Endothelial cell of umbilical vein (primary cell): ENCODE measurements at regions not wholly inside any gene's neighbourhood (a gene's known extent, or its start where the extent isn't known, plus 50 kb on each side); places are given as distances from the start of the nearest gene placed in this dataset.

Source experiments
- BruUV-seq: library from RNA; stranded (reverse); fragments of 400-500 nt; replicated peaks from 2 replicates; lab custom pipeline; 2021; lab: Mats Ljungman, UMichigan
- CTCF ChIA-PET: fragments of 300-600, 350-600 bp; sonication (Branson Sonifier 250); formaldehyde crosslinking; loops from one replicate; lab custom pipeline; 2021; ENCODE audit warnings: antibody characterized with exemption, inconsistent platforms; lab: Charles Lee
- POLR2A ChIA-PET: fragments of 300-600, 350-600 bp; sonication (Branson Sonifier 250); formaldehyde crosslinking; loops from one replicate; lab custom pipeline; 2021; ENCODE audit warnings: antibody characterized with exemption, inconsistent platforms; lab: Charles Lee
- DNase-seq: peaks from one replicate; pipeline ENCODE4 v3.0.0-alpha.2; 2011; ENCODE audit warnings: low read depth, low spot score
- FAIRE-seq: peaks from 2 replicates; lab custom pipeline; 2011; peaks lifted over from hg19 to GRCh38; lab: Jason Lieb, UNC
- H2AFZ ChIP-seq: 2 replicates; pipeline ENCODE4 v1.6.0; 2012; ENCODE audit warnings: low read depth, low read length, control low read depth, inconsistent platforms
- H3K27ac ChIP-seq: 2 replicates; pipeline ENCODE4 v1.5.1; 2011; ENCODE audit warnings: low read depth, mild to moderate bottlenecking, control low read depth, low read length, moderate library complexity; ENCODE audit not compliant: insufficient read depth
- H3K27me3 ChIP-seq, 2 experiments: 2 replicates each; pipeline versions ENCODE4 v1.6.0 to v1.6.1; 2011; ENCODE audit warnings: low read length in 2 of 2, mixed read lengths in 1 of 2; ENCODE audit not compliant: control insufficient read depth in 2 of 2, insufficient read depth in 2 of 2
- H3K36me3 ChIP-seq, 2 experiments: 2 replicates in 1 of 2; 3 replicates in 1 of 2; pipeline ENCODE4 v1.5.1; 2011; ENCODE audit warnings: low read length in 2 of 2, mild to moderate bottlenecking in 1 of 2, moderate library complexity in 1 of 2; ENCODE audit not compliant: control insufficient read depth in 2 of 2, insufficient read depth in 2 of 2; ENCODE audit errors: extremely low read depth in 1 of 2
- H3K4me1 ChIP-seq: 3 replicates; pipeline ENCODE4 v1.5.1; 2011; ENCODE audit warnings: mild to moderate bottlenecking, low read length; ENCODE audit not compliant: control insufficient read depth, insufficient read depth; ENCODE audit errors: extremely low read depth
- H3K4me2 ChIP-seq: 2 replicates; pipeline ENCODE4 v1.6.1; 2011; ENCODE audit warnings: low read length, control low read depth, mixed read lengths; ENCODE audit not compliant: insufficient read depth
- H3K4me3 ChIP-seq, 3 experiments: fragments of 200-600 bp in 1 of 3; sonication (generic), shearing (Covaris generic) in 1 of 3; replicated peaks in 1 of 3; 2 replicates each; pipeline ENCODE4 v1.5.1; 2011 to 2016; ENCODE audit warnings: control low read depth in 3 of 3, low read length in 3 of 3, mild to moderate bottlenecking in 2 of 3, inconsistent platforms in 1 of 3, low read depth in 1 of 3, moderate library complexity in 1 of 3; ENCODE audit not compliant: insufficient read depth in 1 of 3
- H3K79me2 ChIP-seq: 2 replicates; pipeline ENCODE4 v1.6.0; 2012; ENCODE audit warnings: low read length, inconsistent platforms; ENCODE audit not compliant: control insufficient read depth, insufficient read depth
- H3K9ac ChIP-seq: replicated peaks from 2 replicates; pipeline ENCODE3; 2011; ENCODE audit warnings: low read length, control low read depth; ENCODE audit not compliant: insufficient read depth; ENCODE audit errors: extremely low read depth
- H3K9me1 ChIP-seq: replicated peaks from 3 replicates; pipeline ENCODE4 v1.6.0; 2011; ENCODE audit warnings: mild to moderate bottlenecking, low read length; ENCODE audit not compliant: control insufficient read depth, insufficient read depth; ENCODE audit errors: extremely low read depth
- H3K9me3 ChIP-seq: replicated peaks from 2 replicates; pipeline ENCODE4 v1.5.1; 2012; ENCODE audit warnings: low read length, inconsistent platforms; ENCODE audit not compliant: control insufficient read depth, insufficient read depth
- H4K20me1 ChIP-seq: replicated peaks from 2 replicates; pipeline ENCODE3; 2011; ENCODE audit warnings: mild to moderate bottlenecking, low read length; ENCODE audit not compliant: control insufficient read depth, insufficient read depth; ENCODE audit errors: extremely low read depth
- EZH2 ChIP-seq: IDR thresholded peaks from 2 replicates; pipeline ENCODE4 v1.6.1; 2012; ENCODE audit warnings: borderline replicate concordance, low read depth, mild to moderate bottlenecking, moderate library complexity, low read length, inconsistent platforms; ENCODE audit not compliant: severe bottlenecking
- FOS ChIP-seq: IDR thresholded peaks from 2 replicates; pipeline ENCODE4 v1.6.1; 2011; ENCODE audit warnings: mild to moderate bottlenecking, low read length, moderate library complexity, borderline replicate concordance; ENCODE audit not compliant: insufficient read depth
- GATA2 ChIP-seq: IDR thresholded peaks from 2 replicates; pipeline ENCODE4 v1.7.0; 2011; ENCODE audit warnings: low read depth, mild to moderate bottlenecking, moderate library complexity, mixed read lengths, low read length; ENCODE audit not compliant: insufficient read length, insufficient read depth
- JUN ChIP-seq: IDR thresholded peaks from 2 replicates; pipeline ENCODE4 v1.6.1; 2011; ENCODE audit warnings: borderline replicate concordance, low read depth; ENCODE audit not compliant: insufficient read length, insufficient read depth
- MYC ChIP-seq: IDR thresholded peaks from one replicate; pipeline ENCODE4 v1.6.1; 2011; ENCODE audit warnings: mild to moderate bottlenecking, low read depth, low read length
- POLR2A ChIP-seq: IDR thresholded peaks from 2 replicates; pipeline ENCODE4 v1.6.1; 2012; ENCODE audit warnings: low read depth, mild to moderate bottlenecking, control low read depth, low read length
- POLR2AphosphoS5 ChIP-seq: IDR thresholded peaks from 2 replicates; pipeline ENCODE4 v1.6.1; 2012; ENCODE audit warnings: low read depth, mild to moderate bottlenecking, control low read depth, low read length, moderate library complexity; ENCODE audit not compliant: insufficient read depth
- dilution Hi-C: fragments of 300-500 bp; cut with MboI; formaldehyde crosslinking; loops from one replicate; pipeline ENCODE4 v1.15.0; 2019; ENCODE audit warnings: low sequenced_read_pairs; ENCODE audit not compliant: extremely low pct_ligation_motif_present
- intact Hi-C: fragments of 100-400 bp; cut with micrococcal nuclease; formaldehyde crosslinking; loops from one replicate; pipeline ENCODE4 v1.10.0; 2022
- TF ChIP-seq, protein P1 (sequence below): IDR thresholded peaks from 2 replicates; pipeline ENCODE4 v1.6.1; 2011; ENCODE audit not compliant: insufficient read depth, insufficient read length
- TF ChIP-seq, protein P2 (sequence below), 2 donors: IDR thresholded peaks; 1 replicate in 1 of 2; 2 replicates in 1 of 2; pipeline ENCODE4 v1.5.1; 2011; ENCODE audit warnings: low read length in 2 of 2, mild to moderate bottlenecking in 2 of 2, moderate library complexity in 2 of 2, control low read depth in 1 of 2, inconsistent platforms in 1 of 2, low read depth in 1 of 2; ENCODE audit not compliant: insufficient read depth in 1 of 2; ENCODE audit errors: extremely low read depth in 1 of 2

DNA sequence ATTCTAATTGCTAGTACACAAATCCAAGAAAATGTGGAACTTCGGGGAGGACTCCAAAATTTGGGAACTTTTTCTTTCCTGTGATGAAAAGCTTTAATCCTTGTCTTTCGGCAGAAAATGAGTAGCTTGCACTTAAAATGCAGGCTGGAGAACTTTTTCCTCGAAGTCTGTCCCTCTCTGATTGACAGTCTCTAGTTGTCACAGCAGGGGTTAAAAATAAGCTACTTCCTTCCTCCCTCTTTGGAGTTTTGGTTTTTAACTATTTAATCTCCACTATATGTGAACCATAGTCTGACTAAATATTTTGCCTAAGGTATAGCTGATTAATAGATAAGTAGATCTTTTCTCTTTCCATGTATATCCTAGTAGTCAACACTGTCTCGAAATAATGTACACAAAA lies 66.8 kb upstream of the MBOAT1 start:
- no peak overlapping the region for H3K9ac ChIP-seq
- DNase-seq, result no peak
- ChIA-PET CTCF (interaction anchor here (1.8 kb wide), 1 partner anchor 11 kb away, joined by 9 read pairs; no protein-coding TSS in a partner anchor), POLR2A (no interaction called here)
- no peak overlapping the region for H2AFZ ChIP-seq
- H3K9me3 ChIP-seq, result no peaks in the 10 kb centered on the region
- H3K4me3 ChIP-seq, result no peak overlapping the region
- H3K79me2 ChIP-seq, result no peaks in the 10 kb centered on the region
- BruUV-seq, result no TSS peak
- TF ChIP-seq POLR2A, result no peak
- TF ChIP-seq JUN, result no peak
- no peak for TF ChIP-seq MYC
- TF ChIP-seq, protein P1, sequence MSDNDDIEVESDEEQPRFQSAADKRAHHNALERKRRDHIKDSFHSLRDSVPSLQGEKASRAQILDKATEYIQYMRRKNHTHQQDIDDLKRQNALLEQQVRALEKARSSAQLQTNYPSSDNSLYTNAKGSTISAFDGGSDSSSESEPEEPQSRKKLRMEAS, result no peak
- H3K4me1 ChIP-seq, result no peaks in the 10 kb centered on the region
- no peaks in the 10 kb centered on the region for H4K20me1 ChIP-seq
- no peaks in the 10 kb centered on the region for H3K9me1 ChIP-seq
- H3K27me3 ChIP-seq, result peaks cover 8 to 19% of the 10 kb centered on the region in 2 experiments
- no peak overlapping the region for H3K4me2 ChIP-seq
- no peak for FAIRE-seq
- no peak overlapping the region for H3K27ac ChIP-seq
- no peaks in the 10 kb centered on the region for H3K36me3 ChIP-seq
- dilution Hi-C loops, result no loop called here
- intact Hi-C loops, result no loop called here

DNA sequence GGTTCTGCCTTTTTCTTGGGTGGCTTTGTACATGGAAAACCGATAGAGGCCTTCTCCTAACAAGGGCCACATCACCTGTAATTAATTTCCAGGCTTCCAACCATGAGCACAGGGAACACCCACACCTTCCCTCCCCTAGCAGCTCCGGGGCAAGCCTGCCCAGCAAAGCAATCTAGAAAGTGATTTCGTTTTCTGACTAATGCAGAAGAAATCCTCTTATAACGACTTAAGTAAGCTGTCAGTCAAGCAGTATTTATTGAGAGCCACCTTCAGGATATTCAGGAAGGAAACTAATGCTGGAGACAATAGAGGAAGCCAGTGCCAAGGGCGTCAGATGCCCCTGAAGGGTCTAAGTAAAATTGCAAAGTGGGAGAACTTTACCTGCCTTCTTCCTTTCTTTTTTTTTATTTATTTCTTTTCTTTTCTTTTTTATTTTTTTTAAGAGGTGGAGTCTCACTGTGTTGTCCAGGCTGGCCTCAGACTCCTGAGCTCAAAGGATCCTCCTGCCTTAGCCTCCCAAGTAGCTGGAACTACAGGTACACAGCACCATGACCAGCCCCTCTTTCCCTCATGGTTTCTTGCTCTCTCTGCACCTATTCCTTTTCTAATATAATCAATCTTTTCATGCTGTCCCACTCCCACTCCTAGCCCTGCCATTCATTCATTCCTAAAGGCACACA lies 67.5 kb upstream of the MBOAT1 start:
- H3K4me2 ChIP-seq, result no peak overlapping the region
- TF ChIP-seq MYC (no peak), POLR2AphosphoS5 (no peak), JUN (no peak), FOS (no peak), GATA2 (no peak), POLR2A (no peak), EZH2 (no peak)
- TF ChIP-seq, protein P1, result no peak
- TF ChIP-seq, protein P2, sequence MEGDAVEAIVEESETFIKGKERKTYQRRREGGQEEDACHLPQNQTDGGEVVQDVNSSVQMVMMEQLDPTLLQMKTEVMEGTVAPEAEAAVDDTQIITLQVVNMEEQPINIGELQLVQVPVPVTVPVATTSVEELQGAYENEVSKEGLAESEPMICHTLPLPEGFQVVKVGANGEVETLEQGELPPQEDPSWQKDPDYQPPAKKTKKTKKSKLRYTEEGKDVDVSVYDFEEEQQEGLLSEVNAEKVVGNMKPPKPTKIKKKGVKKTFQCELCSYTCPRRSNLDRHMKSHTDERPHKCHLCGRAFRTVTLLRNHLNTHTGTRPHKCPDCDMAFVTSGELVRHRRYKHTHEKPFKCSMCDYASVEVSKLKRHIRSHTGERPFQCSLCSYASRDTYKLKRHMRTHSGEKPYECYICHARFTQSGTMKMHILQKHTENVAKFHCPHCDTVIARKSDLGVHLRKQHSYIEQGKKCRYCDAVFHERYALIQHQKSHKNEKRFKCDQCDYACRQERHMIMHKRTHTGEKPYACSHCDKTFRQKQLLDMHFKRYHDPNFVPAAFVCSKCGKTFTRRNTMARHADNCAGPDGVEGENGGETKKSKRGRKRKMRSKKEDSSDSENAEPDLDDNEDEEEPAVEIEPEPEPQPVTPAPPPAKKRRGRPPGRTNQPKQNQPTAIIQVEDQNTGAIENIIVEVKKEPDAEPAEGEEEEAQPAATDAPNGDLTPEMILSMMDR (IDR thresholded peaks at IDR 0.05; ENCODE audit: extremely low read depth in 1 of 2, insufficient read depth in 1 of 2, low read depth in 1 of 2, low read length in 2 of 2), result no peak
- no peaks in the 10 kb centered on the region for H3K79me2 ChIP-seq
- peaks cover 8 to 19% of the 10 kb centered on the region in 2 experiments for H3K27me3 ChIP-seq
- H4K20me1 ChIP-seq, result no peaks in the 10 kb centered on the region
- no peaks in the 10 kb centered on the region for H3K9me3 ChIP-seq
- POLR2A ChIA-PET, result no interaction called here
- CTCF ChIA-PET, result interaction anchor here (1.8 kb wide), 1 partner anchor 10 kb away, joined by 9 read pairs; no protein-coding TSS in a partner anchor
- H3K4me3 ChIP-seq, result no peak overlapping the region
- H3K4me1 ChIP-seq, result no peaks in the 10 kb centered on the region
- DNase-seq (no peak), FAIRE-seq (no peak)
- dilution Hi-C loops (no loop called here), intact Hi-C loops (no loop called here)
- no peak overlapping the region for H2AFZ ChIP-seq
- no peaks in the 10 kb centered on the region for H3K9me1 ChIP-seq
- H3K36me3 ChIP-seq, result no peaks in the 10 kb centered on the region
- no TSS peak for BruUV-seq
- H3K9ac ChIP-seq, result no peak overlapping the region
- no peak overlapping the region for H3K27ac ChIP-seq
